HCT116 (cell line): ENCODE measurements at regions not wholly inside any gene's neighbourhood (a gene's known extent, or its start where the extent isn't known, plus 50 kb on each side); places are given as distances from the start of the nearest gene placed in this dataset.

Experiments
- ATAC-seq: fragments of 200-7000 bp; cut with Tn5 transposase; 2 replicates; pipeline ENCODE4 v1.9.1; 2020; ENCODE audit warnings: mild to moderate bottlenecking, moderate library complexity
- BruUV-seq: library from RNA; stranded (reverse); fragments of 400-500 nt; replicated peaks from 2 replicates; lab custom pipeline; 2021; lab: Mats Ljungman, UMichigan
- CTCF ChIA-PET: fragments of 300-600 bp; sonication (Branson Sonifier 250); formaldehyde crosslinking; loops from one replicate; lab custom pipeline; 2021; ENCODE audit warnings: antibody characterized with exemption; lab: Charles Lee
- POLR2A ChIA-PET: fragments of 300-600, 350-600 bp; sonication (Branson Sonifier 250); formaldehyde crosslinking; loops from one replicate; lab custom pipeline; 2021; ENCODE audit warnings: antibody characterized with exemption; lab: Charles Lee
- RAD21 ChIA-PET, 2 experiments: fragments of 300-600 bp; sonication (Branson Sonifier 250); formaldehyde crosslinking; loops; one replicate each; lab custom pipeline; 2023; ENCODE audit warnings: low total read pairs in 2 of 2; ENCODE audit not compliant: uncharacterized antibody in 2 of 2, unreplicated experiment in 2 of 2, low non-redundant PET in 1 of 2; lab: Charles Lee
- DNase-seq: peaks from one replicate; pipeline ENCODE4 v3.0.0-alpha.2; 2010; ENCODE audit warnings: low read depth, low spot score
- H2AFZ ChIP-seq: fragments of 200-600 bp; shearing (Covaris generic), sonication (generic); 2 replicates; pipeline ENCODE4 v1.6.1; 2017; ENCODE audit warnings: low read depth, mixed run types, mixed read lengths, antibody characterized with exemption, low read length; ENCODE audit not compliant: poor library complexity, severe bottlenecking
- H3K27ac ChIP-seq: 2 replicates; pipeline ENCODE4 v1.5.1; 2012; ENCODE audit warnings: low read depth, low read length
- H3K27me3 ChIP-seq: fragments of 200-600 bp; sonication (generic); 2 replicates; pipeline ENCODE4 v1.6.1; 2016; ENCODE audit warnings: mixed run types, low read length, mixed read lengths; ENCODE audit not compliant: insufficient read depth
- H3K36me3 ChIP-seq, 2 experiments: fragments of 200-500 bp in 1 of 2; fragments of 200-600 bp in 1 of 2; sonication (Bioruptor generic) in 1 of 2; sonication (generic) in 1 of 2; 2 replicates each; pipeline versions ENCODE4 v1.5.1 to v1.6.1; 2014 to 2016; ENCODE audit warnings: low read length in 2 of 2, inconsistent platforms in 1 of 2, mixed read lengths in 1 of 2, mixed run types in 1 of 2; ENCODE audit not compliant: insufficient read depth in 2 of 2, control insufficient read depth in 1 of 2
- H3K4me1 ChIP-seq, 2 experiments: fragments of 200-600 bp in 1 of 2; sonication (generic) in 1 of 2; 2 replicates each; pipeline versions ENCODE4 v1.5.1 to v1.6.1; 2012 to 2017; ENCODE audit warnings: low read length in 2 of 2, inconsistent platforms in 1 of 2, mild to moderate bottlenecking in 1 of 2, mixed read lengths in 1 of 2, mixed run types in 1 of 2, moderate library complexity in 1 of 2; ENCODE audit not compliant: insufficient read depth in 2 of 2, control insufficient read depth in 1 of 2
- H3K4me2 ChIP-seq: fragments of 200-600 bp; sonication (generic); 2 replicates; pipeline ENCODE4 v1.6.1; 2017; ENCODE audit warnings: mixed run types, low read length, mixed read lengths
- H3K4me3 ChIP-seq, 2 experiments: fragments of 200-600 bp in 1 of 2; sonication (generic) in 1 of 2; replicated peaks in 1 of 2; 2 replicates each; pipeline ENCODE4 v1.5.1; 2011 to 2016; ENCODE audit warnings: low read length in 2 of 2, control low read depth in 1 of 2, low read depth in 1 of 2, mild to moderate bottlenecking in 1 of 2, mixed read lengths in 1 of 2, mixed run types in 1 of 2
- H3K79me2 ChIP-seq: fragments of 200-600 bp; sonication (generic); 2 replicates; pipeline ENCODE4 v1.6.1; 2017; ENCODE audit warnings: mild to moderate bottlenecking, mixed run types, low read length, moderate library complexity, mixed read lengths; ENCODE audit not compliant: insufficient read depth
- H3K9ac ChIP-seq: fragments of 200-600 bp; sonication (generic); 2 replicates; pipeline ENCODE4 v1.6.1; 2016; ENCODE audit warnings: low read length, mixed read lengths
- H3K9me2 ChIP-seq: fragments of 200-600 bp; sonication (generic), shearing (Covaris generic); 2 replicates; pipeline ENCODE4 v1.6.1; 2017; ENCODE audit warnings: mixed run types, mild to moderate bottlenecking, moderate library complexity; ENCODE audit not compliant: insufficient read depth
- H3K9me3 ChIP-seq, 2 experiments: fragments of 200-500 bp in 1 of 2; fragments of 200-600 bp in 1 of 2; sonication (Bioruptor generic) in 1 of 2; sonication (generic) in 1 of 2; 2 replicates each; pipeline ENCODE4 v1.6.1; 2014 to 2017; ENCODE audit warnings: low read length in 2 of 2, mixed read lengths in 2 of 2, inconsistent platforms in 1 of 2, low read depth in 1 of 2, mild to moderate bottlenecking in 1 of 2, mixed run types in 1 of 2, moderate library complexity in 1 of 2; ENCODE audit not compliant: control insufficient read depth in 1 of 2, insufficient read depth in 1 of 2
- H4K20me1 ChIP-seq: fragments of 200-600 bp; sonication (generic), shearing (Covaris generic); 2 replicates; pipeline ENCODE4 v1.6.1; 2017; ENCODE audit warnings: mixed run types, mild to moderate bottlenecking, moderate library complexity; ENCODE audit not compliant: insufficient read depth
- ATF3 ChIP-seq: IDR thresholded peaks from 2 replicates; pipeline ENCODE4 v1.6.1; 2012
- CBX3 ChIP-seq: IDR thresholded peaks from 2 replicates; pipeline ENCODE4 v1.6.1; 2012; ENCODE audit warnings: low read depth
- CEBPB ChIP-seq: IDR thresholded peaks from 2 replicates; pipeline ENCODE4 v1.6.1; 2012; ENCODE audit warnings: low read depth
- CTCF ChIP-seq, 3 experiments: fragments of 200-600 bp in 1 of 3; sonication (generic) in 1 of 3; IDR thresholded peaks in 2 of 3; conservative IDR thresholded peaks in 1 of 3; 2 replicates each; pipeline ENCODE4 v1.5.1; 2012 to 2017; ENCODE audit warnings: low read depth in 2 of 3, low read length in 2 of 3, antibody characterized with exemption in 1 of 3, borderline replicate concordance in 1 of 3, control low read depth in 1 of 3, mild to moderate bottlenecking in 1 of 3, mixed read lengths in 1 of 3, mixed run types in 1 of 3, moderate library complexity in 1 of 3; ENCODE audit not compliant: insufficient read depth in 1 of 3
- EGR1 ChIP-seq: IDR thresholded peaks from 2 replicates; pipeline ENCODE4 v1.6.1; 2012; ENCODE audit warnings: low read depth
- EZH2 ChIP-seq: fragments of 200-600 bp; sonication (generic); IDR thresholded peaks from 2 replicates; pipeline ENCODE4 v1.6.1; 2017; ENCODE audit warnings: antibody characterized with exemption, mixed run types
- EZH2phosphoT487 ChIP-seq: fragments of 200-600 bp; IDR thresholded peaks from 2 replicates; pipeline ENCODE4 v1.6.1; 2018; ENCODE audit warnings: antibody characterized with exemption, borderline replicate concordance
- FOSL1 ChIP-seq: IDR thresholded peaks from 2 replicates; pipeline ENCODE4 v1.6.1; 2012; ENCODE audit warnings: low read depth
- JUND ChIP-seq: IDR thresholded peaks from 2 replicates; pipeline ENCODE4 v1.6.1; 2012
- MAX ChIP-seq: IDR thresholded peaks from 2 replicates; pipeline ENCODE4 v1.6.1; 2012
- POLR2A ChIP-seq: IDR thresholded peaks from 2 replicates; pipeline ENCODE4 v1.7.0; 2011; ENCODE audit warnings: borderline replicate concordance; ENCODE audit not compliant: insufficient read depth, insufficient read length; ENCODE audit errors: extremely low read depth
- POLR2AphosphoS5 ChIP-seq: IDR thresholded peaks from 2 replicates; pipeline ENCODE4 v1.6.1; 2011; ENCODE audit warnings: mild to moderate bottlenecking, low read depth, low read length, moderate library complexity
- RAD21 ChIP-seq: IDR thresholded peaks from 2 replicates; pipeline ENCODE4 v1.6.1; 2012; ENCODE audit warnings: low read depth, mild to moderate bottlenecking
- REST ChIP-seq: IDR thresholded peaks from 2 replicates; pipeline ENCODE4 v1.6.1; 2012; ENCODE audit warnings: low read depth
- SIN3A ChIP-seq: IDR thresholded peaks from 2 replicates; pipeline ENCODE4 v1.6.1; 2012; ENCODE audit warnings: low read depth
- SP1 ChIP-seq: IDR thresholded peaks from 2 replicates; pipeline ENCODE4 v1.6.1; 2012; ENCODE audit warnings: low read depth
- TCF7L2 ChIP-seq: IDR thresholded peaks from 2 replicates; pipeline ENCODE4 v1.7.0; 2011; ENCODE audit warnings: borderline replicate concordance, inconsistent platforms; ENCODE audit not compliant: insufficient read depth, insufficient read length; ENCODE audit errors: extremely low read depth
- YY1 ChIP-seq: IDR thresholded peaks from 2 replicates; pipeline ENCODE4 v1.6.1; 2011; ENCODE audit warnings: low read length, low read depth, moderate library complexity, mild to moderate bottlenecking; ENCODE audit not compliant: insufficient replicate concordance; ENCODE audit errors: extremely low read depth
- ZBTB33 ChIP-seq: IDR thresholded peaks from 2 replicates; pipeline ENCODE4 v1.6.1; 2011; ENCODE audit warnings: mild to moderate bottlenecking, low read length, moderate library complexity; ENCODE audit not compliant: insufficient replicate concordance; ENCODE audit errors: extremely low read depth
- ZNF274 ChIP-seq: fragments of 200-500 bp; sonication (Bioruptor generic); IDR thresholded peaks from 2 replicates; pipeline ENCODE4 v1.6.1; 2014; ENCODE audit warnings: mild to moderate bottlenecking, low read depth, low read length, inconsistent platforms
- intact Hi-C: fragments of 100-400 bp; cut with micrococcal nuclease; formaldehyde crosslinking; loops from 2 replicates; pipeline ENCODE4 v1.10.0; 2022

- no peak overlapping the region for H3K4me3 ChIP-seq
- H3K27me3 ChIP-seq, result no peaks in the 10 kb centered on the region
- no peaks in the 10 kb centered on the region for H4K20me1 ChIP-seq
- no peaks in the 10 kb centered on the region for H3K4me1 ChIP-seq
- no peaks in the 10 kb centered on the region for H3K79me2 ChIP-seq
- POLR2A ChIA-PET, result no interaction called here
- H2AFZ ChIP-seq, result no peak overlapping the region
- no peak overlapping the region for H3K9ac ChIP-seq
- RAD21 ChIA-PET, result no interaction called here
- ATAC-seq (no peak), DNase-seq (no peak)
- TF ChIP-seq REST (no peak), EZH2 (no peak), EGR1 (no peak), MAX (no peak), ZBTB33 (no peak), CTCF (IDR thresholded peaks at IDR 0.05 in 2 of 3, conservative IDR thresholded peaks at IDR 0.05 in 1 of 3; ENCODE audit: borderline replicate concordance in 1 of 3, insufficient read depth in 1 of 3, low read depth in 2 of 3, low read length in 2 of 3) (no peak), YY1 (no peak), CBX3 (no peak), SP1 (no peak), CEBPB (no peak), FOSL1 (no peak), ATF3 (no peak), SIN3A (no peak), ZNF274 (no peak), POLR2A (no peak), JUND (no peak), TCF7L2 (no peak), EZH2phosphoT487 (no peak), POLR2AphosphoS5 (no peak), RAD21 (no peak)
- CTCF ChIA-PET, result interaction anchor here (0.9 kb wide), 1 partner anchor 567 kb away, joined by 4 read pairs; no protein-coding TSS in a partner anchor
- no peak overlapping the region for H3K27ac ChIP-seq
- no peaks in the 10 kb centered on the region for H3K36me3 ChIP-seq
- no TSS peak for BruUV-seq
- intact Hi-C loops, result no loop called here
- H3K4me2 ChIP-seq, result no peak overlapping the region
- H3K9me3 ChIP-seq, result no peaks in the 10 kb centered on the region
- no peaks in the 10 kb centered on the region for H3K9me2 ChIP-seq
Measured at GRCh38 chr18:60563082-60563481, 190.5 kb upstream of the MC4R start.
